ENCODE measurements at regions not wholly inside any gene's neighbourhood (a gene's known extent, or its start where the extent isn't known, plus 50 kb on each side); places are given as distances from the start of the nearest gene placed in this dataset.

- TF ChIP-seq TAF1 (IDR thresholded peaks at IDR 0.05; ENCODE audit: borderline replicate concordance, insufficient read depth, low read length), result no peak
- no peak for TF ChIP-seq REST (IDR thresholded peaks at IDR 0.05; ENCODE audit: insufficient read depth in 1 of 2, low read depth in 2 of 2, low read length in 2 of 2)
- TF ChIP-seq POLR2AphosphoS5 (IDR thresholded peaks at IDR 0.05; ENCODE audit: low read depth, low read length), result no peak
These were observed 1074.5 kb upstream of the PRKX start for GRCh38 chrX:4787971-4788370.

Measured in PFSK-1 (cell line).